Spleen (tissue), 7 donors: ENCODE measurements at regions not wholly inside any gene's neighbourhood (a gene's known extent, or its start where the extent isn't known, plus 50 kb on each side); places are given as distances from the start of the nearest gene placed in this dataset.

Experiments used
- POLR2A ChIP-seq, 3 donors: fragments of 450-650 bp; IDR thresholded peaks; one replicate each; pipeline ENCODE4 v1.5.1; 2017; ENCODE audit warnings: antibody characterized with exemption in 3 of 3, mild to moderate bottlenecking in 1 of 3
- POLR2AphosphoS5 ChIP-seq, 3 donors: sonication (generic); formaldehyde crosslinking; IDR thresholded peaks; one replicate each; pipeline ENCODE4 v1.5.1; 2017; ENCODE audit warnings: antibody characterized with exemption in 3 of 3
- TF ChIP-seq, protein P1 (sequence below), 11 experiments: fragments of 200-600 bp in 7 of 11; fragments of 450-650 bp in 4 of 11; sonication (generic) in 4 of 11; IDR thresholded peaks in 8 of 11; conservative IDR thresholded peaks in 3 of 11; 1 replicate in 7 of 11; 2 replicates in 4 of 11; pipeline versions ENCODE4 v1.4.0 to v1.8.0; 2016 to 2021; ENCODE audit warnings: antibody characterized with exemption in 11 of 11, inconsistent platforms in 4 of 11, mild to moderate bottlenecking in 1 of 11
- donor health status: DM: no; HTN: no; CAD: no; lungs with moderate emphysema.
- donor health status: DM: no; HTN: no; CAD: no.
- donor health status: DM: no; HTN: no; CAD: no.

DNA sequence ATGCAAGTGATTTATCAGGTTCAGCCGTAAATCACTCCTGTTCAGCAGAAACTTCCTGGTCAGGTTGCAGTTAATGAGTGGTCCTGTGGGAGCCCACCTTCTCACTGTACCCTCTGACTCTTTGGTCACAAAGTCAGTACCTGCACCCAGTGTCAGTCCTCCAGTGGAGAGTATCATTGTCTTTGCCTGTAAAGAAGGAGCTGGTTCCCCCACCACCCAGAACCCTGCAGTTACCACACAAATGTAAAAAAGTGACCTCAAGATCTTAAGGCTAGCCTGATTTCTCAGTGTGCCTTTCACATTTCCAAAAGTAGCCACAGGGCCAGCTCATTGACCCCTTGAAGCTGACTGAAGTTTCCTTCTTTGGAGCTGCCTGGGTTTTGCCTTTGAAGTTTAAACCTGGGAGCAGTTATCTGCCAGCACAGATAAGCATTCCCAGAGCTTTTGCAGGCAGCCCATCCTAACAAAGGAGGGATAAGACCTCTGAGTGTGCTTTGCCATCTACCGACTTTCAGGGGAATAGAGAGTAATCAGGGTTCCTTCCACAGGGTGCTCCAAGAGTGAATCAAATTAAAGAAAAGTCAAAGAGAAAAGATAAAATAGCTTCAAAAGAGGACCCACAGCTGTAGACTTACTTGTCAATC lies 725.2 kb downstream of the CPS1 start:
- TF ChIP-seq, protein P1, sequence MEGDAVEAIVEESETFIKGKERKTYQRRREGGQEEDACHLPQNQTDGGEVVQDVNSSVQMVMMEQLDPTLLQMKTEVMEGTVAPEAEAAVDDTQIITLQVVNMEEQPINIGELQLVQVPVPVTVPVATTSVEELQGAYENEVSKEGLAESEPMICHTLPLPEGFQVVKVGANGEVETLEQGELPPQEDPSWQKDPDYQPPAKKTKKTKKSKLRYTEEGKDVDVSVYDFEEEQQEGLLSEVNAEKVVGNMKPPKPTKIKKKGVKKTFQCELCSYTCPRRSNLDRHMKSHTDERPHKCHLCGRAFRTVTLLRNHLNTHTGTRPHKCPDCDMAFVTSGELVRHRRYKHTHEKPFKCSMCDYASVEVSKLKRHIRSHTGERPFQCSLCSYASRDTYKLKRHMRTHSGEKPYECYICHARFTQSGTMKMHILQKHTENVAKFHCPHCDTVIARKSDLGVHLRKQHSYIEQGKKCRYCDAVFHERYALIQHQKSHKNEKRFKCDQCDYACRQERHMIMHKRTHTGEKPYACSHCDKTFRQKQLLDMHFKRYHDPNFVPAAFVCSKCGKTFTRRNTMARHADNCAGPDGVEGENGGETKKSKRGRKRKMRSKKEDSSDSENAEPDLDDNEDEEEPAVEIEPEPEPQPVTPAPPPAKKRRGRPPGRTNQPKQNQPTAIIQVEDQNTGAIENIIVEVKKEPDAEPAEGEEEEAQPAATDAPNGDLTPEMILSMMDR (IDR thresholded peaks at IDR 0.05 in 8 of 11, conservative IDR thresholded peaks at IDR 0.05 in 3 of 11) = no peak
- TF ChIP-seq POLR2AphosphoS5 (IDR thresholded peaks at IDR 0.05) = no peak
- TF ChIP-seq POLR2A (IDR thresholded peaks at IDR 0.05) = no peak
